ENCODE measurements at regions not wholly inside any gene's neighbourhood (a gene's known extent, or its start where the extent isn't known, plus 50 kb on each side); places are given as distances from the start of the nearest gene placed in this dataset.

DNA sequence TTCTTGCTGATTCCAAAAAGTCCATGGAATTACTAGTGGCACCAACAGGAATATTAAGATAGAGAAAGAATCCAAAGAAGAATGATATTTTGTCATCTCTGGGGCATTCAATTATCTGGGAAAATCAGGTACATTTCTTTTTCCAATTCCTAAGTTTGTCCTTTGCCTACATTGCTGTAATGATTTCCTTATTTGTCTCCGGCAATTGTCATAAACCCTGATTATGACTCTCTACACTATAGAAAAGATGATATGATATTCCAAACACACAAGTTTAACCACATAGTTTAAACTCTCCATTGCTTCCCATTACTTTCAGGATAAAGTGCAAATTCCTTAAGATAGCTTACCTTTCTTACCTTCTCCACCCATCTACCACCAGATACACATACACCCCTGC is 647.0 kb downstream of the PLPP3 start:
- TF ChIP-seq CTCF (IDR thresholded peaks at IDR 0.05; ENCODE audit: low read length) (no peak), EZH2 (IDR thresholded peaks at IDR 0.05; ENCODE audit: borderline replicate concordance, low read length) (no peak)
